ENCODE measurements at regions not wholly inside any gene's neighbourhood (a gene's known extent, or its start where the extent isn't known, plus 50 kb on each side); places are given as distances from the start of the nearest gene placed in this dataset.
"Not testable (repeated sequence)": the region's sequence is repeated elsewhere in the genome, so short reads cannot be mapped to it uniquely, and the experiment has no call there.

DNA sequence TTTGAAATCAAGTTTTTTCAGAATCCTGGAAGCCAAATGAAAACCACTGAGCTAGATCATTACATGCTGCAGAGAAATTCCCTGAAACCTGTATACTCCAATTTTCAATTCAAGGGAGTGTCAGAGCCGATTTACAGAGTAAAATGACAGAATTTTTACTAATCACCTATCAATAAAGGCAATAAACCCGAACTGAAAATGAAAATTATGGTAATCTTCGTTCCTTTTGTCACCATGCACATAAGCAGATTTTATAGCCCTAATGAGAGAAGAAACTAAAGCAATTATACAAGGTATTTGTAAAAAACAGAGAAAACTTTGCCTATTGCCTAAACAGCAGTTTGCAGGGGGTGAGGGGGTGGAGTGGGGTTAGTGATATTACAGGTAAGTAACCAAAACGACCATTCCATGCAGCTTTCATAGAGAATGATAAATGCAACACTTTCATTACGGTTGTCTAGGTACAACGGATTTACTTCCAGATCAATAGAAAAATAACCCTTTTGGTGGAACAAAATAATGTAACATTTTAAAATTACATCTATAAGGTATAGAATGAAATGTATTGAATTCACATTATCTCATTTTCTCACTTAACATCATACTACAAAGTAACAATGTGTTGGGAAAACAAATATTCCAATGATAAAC, 115.2 kb upstream of the BEND6 start:
- DNase-seq (ENCODE audit: low spot score), result no peak

DNA sequence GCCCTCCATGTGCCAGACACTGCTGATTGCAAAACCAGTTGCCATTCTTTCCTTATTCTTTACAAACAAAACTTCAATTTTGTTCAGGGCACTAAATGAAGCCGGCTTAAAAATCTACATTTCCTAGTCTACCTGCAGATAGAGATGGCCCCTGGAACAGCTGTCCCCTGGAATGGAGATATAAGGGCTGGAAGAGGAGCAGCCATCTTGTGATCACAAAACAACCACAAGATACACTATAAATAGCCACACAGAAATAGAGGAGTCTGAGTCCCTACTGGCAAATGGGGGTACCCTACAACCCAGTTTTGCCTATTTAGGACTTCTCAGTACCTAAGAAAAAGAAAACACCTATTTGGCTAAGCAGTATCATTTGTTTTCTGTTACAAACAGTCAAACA, 115.9 kb upstream of the BEND6 start:
- no peak for DNase-seq (ENCODE audit: low spot score)

DNA sequence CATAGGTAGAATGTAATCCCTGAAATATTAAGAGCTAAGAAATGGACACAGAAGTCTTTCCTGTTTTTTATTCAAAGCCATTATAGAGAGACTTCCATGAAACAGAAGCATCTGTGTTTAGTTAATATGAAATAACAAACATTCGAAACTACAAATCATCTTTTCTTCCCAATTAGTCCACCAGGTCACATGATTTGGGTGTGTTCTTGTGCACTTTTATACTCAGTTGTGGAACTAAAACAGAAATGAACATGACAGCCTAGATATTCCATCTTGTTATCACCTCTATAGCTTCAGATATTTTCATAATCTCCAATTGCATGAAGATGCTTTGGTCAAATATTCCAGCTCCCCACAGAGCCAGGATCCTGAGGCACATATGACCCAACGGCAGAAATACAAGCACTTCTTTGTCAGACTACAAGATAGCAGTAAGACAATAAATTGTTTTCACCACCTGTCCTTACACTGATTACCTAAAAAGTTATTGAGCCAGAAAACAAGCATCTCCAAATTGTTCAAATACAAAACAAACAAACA, 116.8 kb upstream of the BEND6 start:
- DNase-seq (ENCODE audit: low spot score), result no peak

DNA sequence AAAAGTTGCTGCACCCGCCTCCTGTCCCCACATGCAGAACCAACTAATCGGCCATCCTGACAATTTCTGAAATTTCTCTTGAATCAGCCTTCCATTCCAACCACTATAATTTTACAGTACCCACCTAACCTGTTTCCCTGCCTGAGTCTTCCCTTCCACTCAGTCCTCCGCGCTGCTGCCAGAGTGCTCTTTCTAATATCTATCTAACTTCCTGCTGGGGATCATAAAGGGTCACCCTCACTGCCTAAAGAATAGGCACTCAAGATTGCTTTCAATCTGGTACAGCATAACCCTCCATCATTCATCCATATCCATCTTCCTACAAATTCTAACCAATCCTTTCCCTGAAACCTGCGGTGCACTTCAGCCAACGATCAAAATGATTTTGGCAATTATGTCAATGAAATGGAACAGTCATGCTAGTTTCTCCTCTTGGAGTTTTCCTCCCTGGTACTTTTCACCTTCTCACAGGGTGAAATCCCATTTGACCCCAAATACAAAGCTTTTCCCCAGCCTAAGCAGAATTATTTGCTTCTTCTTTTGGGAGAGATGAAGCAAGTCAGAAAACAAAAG, 117.5 kb upstream of the BEND6 start:
- no peak for DNase-seq (ENCODE audit: low spot score)

DNA sequence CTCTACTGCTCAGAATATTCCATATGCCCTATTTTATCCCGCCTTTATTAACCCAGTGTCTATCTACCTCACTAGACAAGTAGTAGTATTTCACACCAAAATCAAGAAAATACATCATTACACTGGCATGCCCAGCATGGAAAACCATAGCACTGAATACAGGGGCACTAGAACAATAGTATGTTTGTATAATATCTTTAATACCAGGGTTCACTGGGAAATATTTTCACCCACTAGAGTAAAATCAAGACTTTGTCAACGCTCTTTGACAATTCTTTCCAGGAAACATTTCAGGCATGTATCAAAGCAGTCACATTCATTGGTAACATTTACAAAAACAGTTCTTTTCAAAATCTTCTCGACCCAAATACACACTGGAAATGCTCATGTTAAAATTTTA, 119.3 kb upstream of the BEND6 start:
- no peak for DNase-seq (ENCODE audit: low spot score)

DNA sequence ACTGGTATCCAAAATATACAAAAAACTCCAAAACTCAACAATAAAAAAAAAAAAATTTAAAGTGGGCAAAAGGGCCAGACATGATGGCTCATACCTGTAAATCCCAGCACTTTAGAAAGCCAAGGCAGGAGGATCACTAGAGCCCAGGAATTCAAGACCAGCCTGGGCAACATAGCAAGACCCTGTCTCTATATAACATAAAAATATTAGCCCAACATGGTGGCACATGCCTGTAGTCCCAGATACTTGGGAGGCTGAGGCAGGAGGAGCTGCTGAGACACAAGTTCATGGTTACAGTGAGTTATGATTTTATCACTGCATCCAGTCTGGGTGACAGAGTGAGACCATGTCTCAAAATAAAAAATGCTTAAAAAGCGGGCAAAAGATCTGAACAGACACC, 121.0 kb upstream of the BEND6 start:
- no peak for DNase-seq (ENCODE audit: low spot score)

DNA sequence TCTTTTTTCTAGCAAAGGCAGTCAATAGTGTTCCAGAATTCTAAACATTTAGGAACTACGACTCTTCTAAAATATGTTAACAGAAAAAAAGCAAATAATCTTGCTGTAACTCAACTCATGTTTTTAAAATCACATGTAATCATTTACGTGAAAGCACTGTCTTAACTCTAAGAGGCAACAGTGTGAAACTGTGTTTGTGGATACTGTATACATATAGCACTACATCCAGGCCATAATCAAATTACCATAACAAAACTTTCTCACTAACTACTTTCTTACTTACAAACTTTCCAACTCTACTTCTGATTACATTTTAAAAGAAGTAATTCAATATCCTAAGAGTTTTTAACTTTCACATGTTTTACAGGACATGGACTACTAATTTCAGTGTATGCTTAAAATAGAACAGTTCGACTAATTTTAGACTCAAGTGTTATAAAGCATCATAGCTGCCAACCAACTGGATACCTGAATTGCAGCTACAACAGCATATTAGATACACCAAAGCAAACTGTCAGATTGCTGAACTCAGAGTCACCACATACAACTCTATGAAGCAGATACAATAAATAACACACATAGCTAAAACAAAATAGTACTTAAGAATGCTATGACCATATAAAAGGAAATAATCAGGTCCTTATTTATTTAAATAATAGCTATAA, 121.6 kb upstream of the BEND6 start:
- DNase-seq (ENCODE audit: low spot score), result no peak

DNA sequence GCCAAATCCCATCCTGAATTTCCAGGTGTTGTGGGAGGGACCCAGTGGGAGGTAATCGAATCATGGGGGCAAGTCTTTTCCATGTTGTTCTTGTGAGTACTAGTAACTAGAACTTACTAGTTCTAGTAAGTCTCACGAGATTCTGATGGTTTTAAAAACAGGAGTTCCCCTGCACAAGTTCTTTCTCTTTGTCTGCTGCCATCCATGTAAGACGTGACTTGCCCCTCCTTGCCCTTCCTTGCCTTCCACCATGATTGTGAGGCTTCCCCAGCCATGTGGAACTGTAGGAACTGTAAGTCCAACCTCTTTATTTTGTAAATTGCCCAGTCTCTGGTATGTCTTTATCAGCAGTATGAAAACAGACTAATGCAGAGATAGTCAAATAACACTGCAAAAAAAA, 122.7 kb upstream of the BEND6 start:
- DNase-seq (ENCODE audit: low spot score), result no peak

DNA sequence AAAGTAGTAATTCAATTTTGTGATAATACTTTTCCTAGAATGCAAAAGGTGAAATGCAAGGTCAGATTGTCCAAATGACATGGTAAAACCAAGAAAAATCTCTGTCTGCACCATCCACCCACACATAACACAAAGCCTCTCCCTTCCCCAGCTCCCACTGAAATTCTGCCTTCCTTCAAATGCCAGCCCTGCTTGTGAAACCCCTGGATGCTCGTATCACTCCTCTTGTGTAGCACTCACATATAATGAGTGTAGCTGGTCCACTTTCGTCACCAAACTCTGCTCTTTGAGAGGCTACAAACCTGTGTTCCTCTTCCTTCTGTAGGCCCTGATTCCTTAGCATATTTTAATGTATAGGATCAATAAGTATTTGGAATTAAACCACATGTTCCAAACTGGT, 123.6 kb upstream of the BEND6 start:
- no peak for DNase-seq (ENCODE audit: low spot score)

DNA sequence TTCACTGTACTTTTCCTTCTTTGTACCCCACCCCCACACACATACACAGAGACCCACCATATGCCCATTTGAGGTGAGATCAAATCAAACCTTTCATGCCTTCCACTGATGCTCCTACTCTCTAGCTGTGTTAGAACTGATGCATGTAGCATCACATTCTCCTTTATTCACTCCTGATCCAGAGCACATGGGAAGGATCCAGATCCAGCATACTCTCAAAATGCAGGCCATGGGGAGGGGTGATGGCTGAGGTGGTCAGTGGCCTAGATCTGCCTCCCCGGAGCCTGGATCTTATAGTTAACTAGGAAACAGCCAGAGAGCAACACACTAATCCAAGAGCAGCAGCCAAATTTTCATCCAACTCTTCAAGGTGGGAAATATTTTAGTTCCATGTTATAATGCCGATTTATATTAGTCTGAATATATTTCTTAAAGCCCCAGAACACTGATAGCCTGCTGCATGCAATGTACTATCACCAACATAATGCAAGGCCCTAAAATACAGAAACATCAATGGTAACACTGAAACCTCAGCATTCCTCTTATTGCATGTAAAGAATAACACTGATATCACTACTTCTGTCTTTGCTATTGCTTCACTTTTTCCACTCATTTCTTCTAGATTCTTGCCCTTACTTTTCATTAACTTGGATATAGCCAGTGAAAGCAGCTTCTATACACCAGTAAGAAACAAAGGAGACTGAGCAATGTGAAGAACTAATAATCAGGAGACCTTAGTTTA, 126.8 kb upstream of the BEND6 start:
- DNase-seq (ENCODE audit: low spot score), result no peak

DNA sequence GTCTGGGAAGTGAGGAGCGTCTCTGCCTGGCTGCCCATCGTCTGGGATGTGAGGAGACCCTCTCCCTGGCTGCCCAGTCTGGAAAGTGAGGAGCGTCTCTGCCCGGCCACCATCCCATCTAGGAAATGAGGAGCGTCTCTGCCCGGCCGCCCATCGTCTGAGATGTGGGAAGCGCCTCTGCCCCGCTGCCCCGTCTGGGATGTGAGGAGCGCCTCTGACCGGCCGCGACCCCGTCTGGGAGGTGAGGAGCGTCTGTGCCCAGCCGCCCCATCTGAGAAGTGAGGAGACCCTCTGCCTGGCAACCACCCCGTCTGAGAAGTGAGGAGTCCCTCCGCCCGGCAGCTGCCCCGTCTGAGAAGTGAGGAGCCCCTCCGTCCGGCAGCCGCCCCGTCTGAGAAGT, 130.5 kb upstream of the BEND6 start:
- not testable (repeated sequence) for DNase-seq (ENCODE audit: low spot score)

DNA sequence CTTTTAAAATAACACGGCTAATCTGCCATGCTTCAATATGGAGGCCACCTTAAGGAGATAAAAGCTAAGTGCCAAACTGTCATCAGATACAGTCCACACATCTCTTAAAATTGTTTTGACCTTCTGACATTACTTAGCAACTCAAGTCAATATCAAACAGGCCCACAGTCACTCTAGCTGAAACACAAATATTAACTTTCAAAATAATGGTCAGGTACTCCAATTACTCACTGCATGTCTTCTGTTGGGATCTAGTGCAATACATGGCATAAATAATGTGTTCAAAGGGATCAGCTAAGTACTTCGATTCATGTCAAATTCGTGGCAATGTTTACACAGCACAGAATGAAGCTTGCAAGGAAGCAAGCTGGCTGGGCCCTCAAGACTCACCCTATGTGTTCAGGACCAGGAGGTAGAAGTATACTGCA, 133.9 kb upstream of the BEND6 start:
- DNase-seq (ENCODE audit: low spot score), result no peak

DNA sequence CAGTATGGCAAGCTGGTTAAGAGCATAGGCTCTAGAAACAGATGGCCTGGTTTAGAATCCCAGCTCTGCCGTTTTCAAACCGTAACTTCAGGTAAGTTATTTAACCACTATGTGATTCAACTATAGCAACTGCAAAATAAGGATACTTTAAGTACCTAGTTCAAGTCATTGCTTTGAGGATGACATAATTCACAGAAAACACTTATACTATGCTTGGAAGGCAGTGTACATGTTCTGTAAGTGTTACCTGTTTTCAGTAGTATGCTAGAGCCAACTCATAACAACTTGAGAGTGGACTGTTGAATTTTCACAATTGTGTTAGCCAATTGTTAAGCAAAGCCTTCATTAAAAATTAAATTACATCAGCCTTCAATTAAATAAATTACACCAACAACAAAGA, 134.8 kb upstream of the BEND6 start:
- no peak for DNase-seq (ENCODE audit: low spot score)

DNA sequence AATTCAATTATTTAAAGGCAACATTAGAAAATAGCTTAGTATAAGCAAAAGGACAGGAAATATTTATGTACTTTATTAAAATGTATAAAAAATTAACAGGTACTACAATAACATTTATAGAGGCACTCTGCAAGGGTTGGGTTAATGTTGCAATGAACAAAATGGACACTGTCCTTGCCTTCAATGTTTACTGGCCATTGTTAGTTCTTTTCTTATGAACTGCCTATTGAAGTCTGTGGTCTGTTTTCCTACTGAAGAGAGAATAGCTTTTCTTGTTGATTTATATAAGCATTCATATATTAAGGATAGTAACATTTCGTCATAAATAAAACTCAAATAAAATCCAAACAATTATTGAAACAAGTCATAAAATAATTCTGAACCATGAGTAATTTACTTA, 135.3 kb upstream of the BEND6 start:
- DNase-seq (ENCODE audit: low spot score), result no peak

DNA sequence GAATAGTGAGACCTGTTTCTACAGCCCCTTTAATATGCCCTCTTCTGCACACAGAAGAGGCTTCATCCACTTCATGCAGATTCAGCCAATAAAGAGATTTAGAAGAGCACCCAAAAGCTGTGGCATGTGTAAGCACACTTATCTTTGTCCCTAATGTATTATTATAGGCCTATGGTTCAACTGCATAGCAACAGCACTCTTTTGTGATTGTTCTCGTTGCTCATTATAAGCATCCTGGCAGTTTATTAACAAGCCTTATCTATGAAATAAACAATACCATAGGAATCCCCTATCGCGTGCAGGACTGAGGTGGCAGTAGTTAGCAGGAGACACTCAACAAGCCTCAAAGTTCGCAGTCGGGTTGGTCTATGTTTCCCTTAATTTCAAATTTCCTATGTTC, 138.5 kb upstream of the BEND6 start:
- DNase-seq (ENCODE audit: low spot score), result no peak

DNA sequence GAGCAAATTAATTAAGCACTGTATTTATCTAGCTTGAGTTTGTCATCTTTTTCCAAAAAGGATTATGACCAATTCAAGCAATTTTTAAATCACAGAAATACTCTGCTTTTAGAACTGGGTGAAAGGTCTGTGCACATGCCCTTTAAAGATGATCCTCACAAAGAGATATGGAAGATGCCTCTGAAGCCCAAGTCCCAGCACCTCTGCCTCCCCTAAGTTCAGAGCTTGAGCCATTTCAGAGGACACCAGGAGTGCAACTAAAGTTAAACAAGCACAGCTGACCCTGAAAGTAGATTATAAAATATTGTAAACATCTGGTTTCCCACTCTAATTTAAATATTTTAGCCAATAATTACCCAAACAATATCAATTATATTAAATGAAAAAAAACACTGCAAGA, 139.5 kb upstream of the BEND6 start:
- DNase-seq (ENCODE audit: low spot score), result no peak

DNA sequence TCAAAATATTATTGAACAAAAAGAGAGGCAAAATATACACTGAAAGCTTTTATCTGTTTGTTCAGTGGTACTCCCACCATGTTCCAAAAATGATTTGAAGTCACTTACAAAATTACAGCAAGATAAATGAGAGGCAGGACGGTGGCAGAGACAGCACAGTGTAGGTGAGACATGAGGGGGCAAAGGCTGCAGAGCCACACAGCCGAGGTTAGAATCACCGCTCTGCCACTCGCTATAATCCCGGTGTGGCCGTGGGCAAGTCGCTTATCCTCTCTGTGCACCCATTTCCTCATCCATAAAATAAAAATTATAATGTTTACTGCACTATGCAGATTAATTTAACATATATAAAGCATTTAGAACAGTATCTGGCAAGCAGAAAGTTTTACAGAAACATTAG, 140.1 kb upstream of the BEND6 start:
- DNase-seq (ENCODE audit: low spot score), result no peak

DNA sequence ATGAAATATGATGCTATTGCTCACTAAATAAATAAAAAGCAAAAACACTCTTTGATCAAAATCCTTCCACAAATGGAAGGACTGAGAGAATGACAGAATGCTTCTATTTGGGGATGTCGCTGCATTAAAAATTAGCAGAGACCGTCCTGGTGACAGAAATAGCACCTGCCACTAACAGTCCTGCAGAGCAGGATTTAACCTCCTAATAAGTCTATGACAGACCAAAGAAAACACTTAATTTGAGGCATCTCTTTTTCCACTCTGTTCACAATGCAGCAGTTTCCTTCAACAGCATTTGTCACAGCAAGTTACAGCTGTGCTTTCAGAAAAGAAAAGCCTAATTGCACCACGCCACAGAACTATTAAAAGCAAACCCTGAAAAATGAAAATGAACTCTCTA, 140.6 kb upstream of the BEND6 start:
- no peak for DNase-seq (ENCODE audit: low spot score)

DNA sequence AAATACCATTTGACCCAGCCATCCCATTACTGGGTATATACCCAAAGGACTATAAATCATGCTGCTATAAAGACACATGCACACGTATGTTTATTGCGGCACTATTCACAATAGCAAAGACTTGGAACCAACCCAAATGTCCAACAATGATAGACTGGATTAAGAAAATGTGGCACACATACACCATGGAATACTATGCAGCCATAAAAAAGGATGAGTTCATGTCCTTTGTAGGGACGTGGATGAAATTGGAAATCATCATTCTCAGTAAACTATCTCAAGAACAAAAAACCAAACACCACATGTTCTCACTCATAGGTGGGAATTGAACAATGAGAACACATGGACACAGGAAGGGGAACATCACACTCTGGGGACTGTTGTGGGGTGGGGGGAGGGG, 142.1 kb upstream of the BEND6 start:
- not testable (repeated sequence) for DNase-seq (ENCODE audit: low spot score)

DNA sequence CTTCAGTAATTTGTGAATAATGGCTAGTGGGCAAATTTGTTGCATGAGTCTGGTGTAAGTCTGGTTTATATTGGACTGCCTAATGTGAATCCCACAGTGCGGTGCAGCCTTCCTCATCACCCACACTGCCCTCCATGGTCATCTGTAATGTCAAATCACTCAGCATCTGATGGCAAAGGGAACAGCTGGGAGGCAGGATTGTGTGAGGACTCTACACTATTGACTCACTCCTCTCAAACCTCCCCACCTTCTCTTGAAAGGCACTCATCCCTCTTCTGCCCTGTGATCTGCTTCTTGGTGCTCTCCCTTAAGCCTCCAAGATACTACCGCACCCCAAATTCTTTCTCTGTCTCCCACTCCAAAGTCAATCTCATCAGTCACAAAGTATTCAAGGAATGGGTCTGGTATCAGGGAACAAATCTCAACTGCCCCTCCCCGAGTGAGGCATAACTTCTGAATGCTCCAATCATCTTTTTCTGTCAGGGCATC, 146.0 kb upstream of the BEND6 start:
- DNase-seq (ENCODE audit: low spot score), result no peak

DNA sequence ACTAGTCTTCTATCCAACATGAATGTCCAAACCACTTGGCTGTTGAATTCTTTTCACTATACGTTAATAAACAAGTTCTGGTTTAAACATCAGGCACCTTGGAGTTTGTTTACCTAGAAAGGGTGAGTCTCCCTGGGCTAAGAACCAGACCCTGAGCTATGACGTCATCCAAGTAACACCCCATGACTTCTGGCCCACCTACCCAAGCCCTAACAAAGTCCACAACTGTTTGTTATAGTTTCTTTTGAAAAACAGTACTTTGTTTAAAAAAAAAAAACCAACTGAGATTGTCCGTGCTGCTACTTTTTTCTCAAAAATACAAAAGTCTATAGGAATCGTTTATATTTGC, 146.9 kb upstream of the BEND6 start:
- no peak for DNase-seq (ENCODE audit: low spot score)

DNA sequence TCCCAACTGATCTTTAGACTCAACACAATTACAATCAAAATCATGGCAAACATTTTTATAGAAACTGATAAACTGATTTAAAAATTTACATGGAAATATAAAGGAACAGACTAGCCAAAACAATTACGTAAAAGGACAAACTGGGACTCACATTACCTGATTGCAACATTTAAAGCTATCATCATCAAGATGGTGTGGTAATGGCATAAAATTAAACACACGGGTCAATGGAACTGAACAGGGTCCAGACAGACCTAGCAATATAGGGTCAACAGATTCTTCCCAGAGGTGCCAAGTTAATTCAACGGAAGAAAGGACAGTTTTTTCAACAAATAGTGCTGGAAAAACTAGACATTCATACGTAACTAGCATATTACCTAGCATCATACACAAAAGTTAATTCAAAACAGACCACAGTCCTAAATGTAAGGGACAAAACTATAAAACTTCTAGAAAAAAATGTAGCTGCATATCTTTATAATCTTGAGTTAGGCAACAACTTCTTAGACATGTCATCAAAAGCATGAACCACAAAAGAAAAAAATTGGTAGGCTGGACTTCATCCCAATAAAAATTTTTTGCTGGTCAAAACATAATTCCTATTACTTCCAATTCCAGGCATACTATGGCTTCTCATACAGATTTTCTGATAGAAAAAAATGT, 147.4 kb upstream of the BEND6 start:
- DNase-seq (ENCODE audit: low spot score), result no peak

All from SW480 (cell line).